ENCODE measurements at regions not wholly inside any gene's neighbourhood (a gene's known extent, or its start where the extent isn't known, plus 50 kb on each side); places are given as distances from the start of the nearest gene placed in this dataset.

DNA sequence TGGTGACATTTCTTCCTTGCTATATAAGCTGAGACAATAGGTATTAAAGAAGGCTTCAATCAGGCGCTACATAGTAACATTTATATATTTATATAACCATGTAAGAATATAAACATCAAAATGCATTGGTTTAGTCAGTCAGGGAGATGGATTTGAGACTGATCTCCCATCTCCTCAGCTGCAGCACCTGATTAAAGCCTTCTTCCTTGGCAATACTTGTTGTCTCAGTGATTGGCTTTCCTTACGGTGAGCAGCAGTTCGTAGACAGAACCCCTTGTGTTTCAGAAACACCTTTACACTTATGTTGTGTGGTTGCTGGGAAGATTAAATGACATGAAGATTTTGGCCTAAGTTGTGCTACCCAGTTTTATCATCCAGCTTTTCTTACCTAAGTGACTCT is 323.3 kb upstream of the DUSP10 start:
- TF ChIP-seq EZH2 (IDR thresholded peaks at IDR 0.05; ENCODE audit: insufficient read depth, poor library complexity, severe bottlenecking) (no peak), EZH2phosphoT487 (IDR thresholded peaks at IDR 0.05; ENCODE audit: insufficient read depth, low read depth) (no peak)

Measured in GM23248 (cell line).